Osteocyte (in vitro differentiated cells): ENCODE measurements at regions not wholly inside any gene's neighbourhood (a gene's known extent, or its start where the extent isn't known, plus 50 kb on each side); places are given as distances from the start of the nearest gene placed in this dataset.

ENCODE experiments used
- DNase-seq: peaks from one replicate; pipeline ENCODE4 v3.0.0; 2021; ENCODE audit warnings: mixed read lengths; ENCODE audit not compliant: unreplicated experiment; ENCODE audit errors: extremely low spot score
- H3K27ac Mint-ChIP-seq: one replicate; pipeline ENCODE4 v1.8.0; 2021; ENCODE audit warnings: mild to moderate bottlenecking, mixed read lengths; ENCODE audit not compliant: unreplicated experiment
- H3K27me3 Mint-ChIP-seq: one replicate; pipeline ENCODE4 v1.8.0; 2021; ENCODE audit warnings: mixed read lengths; ENCODE audit not compliant: unreplicated experiment
- H3K36me3 Mint-ChIP-seq: one replicate; pipeline ENCODE4 v1.8.0; 2021; ENCODE audit warnings: mixed read lengths; ENCODE audit not compliant: unreplicated experiment
- H3K4me1 Mint-ChIP-seq: one replicate; pipeline ENCODE4 v1.8.0; 2021; ENCODE audit warnings: mixed read lengths; ENCODE audit not compliant: unreplicated experiment
- H3K4me3 Mint-ChIP-seq: one replicate; pipeline ENCODE4 v1.8.0; 2021; ENCODE audit warnings: mild to moderate bottlenecking, moderate library complexity, mixed read lengths; ENCODE audit not compliant: unreplicated experiment
- H3K9me3 Mint-ChIP-seq: one replicate; pipeline ENCODE4 v1.8.0; 2021; ENCODE audit warnings: mixed read lengths; ENCODE audit not compliant: unreplicated experiment
- CTCF ChIP-seq: fragments of 200-600 bp; sonication (generic); IDR thresholded peaks from 2 replicates; pipeline ENCODE4 v1.5.0; 2021; ENCODE audit warnings: antibody characterized with exemption, mild to moderate bottlenecking, moderate library complexity

GRCh38 chr1:10873189-10873588 is 76.7 kb upstream of the CASZ1 start:
- Mint-ChIP-seq H3K27ac (no peak overlapping the region), H3K27me3 (peaks cover 19% of the 10 kb centered on the region), H3K9me3 (no peaks in the 10 kb centered on the region), H3K4me1 (peaks cover 1% of the 10 kb centered on the region), H3K4me3 (no peak overlapping the region), H3K36me3 (no peaks in the 10 kb centered on the region)
- no peak for DNase-seq
- TF ChIP-seq CTCF, result no peak

GRCh38 chr1:10874351-10874750 is 77.9 kb upstream of the CASZ1 start:
- no peak for DNase-seq
- H3K27me3 Mint-ChIP-seq, result peaks cover 10% of the 10 kb centered on the region

GRCh38 chr1:10877894-10878293 is 81.4 kb upstream of the CASZ1 start:
- no peak overlapping the region for H3K27ac Mint-ChIP-seq
- DNase-seq, result no peak
- no peak overlapping the region for H3K4me3 Mint-ChIP-seq
- H3K36me3 Mint-ChIP-seq, result no peaks in the 10 kb centered on the region
- H3K9me3 Mint-ChIP-seq, result no peaks in the 10 kb centered on the region
- no peaks in the 10 kb centered on the region for H3K4me1 Mint-ChIP-seq
- peaks cover 21% of the 10 kb centered on the region for H3K27me3 Mint-ChIP-seq
- no peak for TF ChIP-seq CTCF

More at GRCh38 chr1:10874351-10874750, 77.9 kb upstream of the CASZ1 start:
- Mint-ChIP-seq H3K4me1 (no peaks in the 10 kb centered on the region), H3K4me3 (no peak overlapping the region), H3K36me3 (no peaks in the 10 kb centered on the region), H3K9me3 (no peaks in the 10 kb centered on the region), H3K27ac (no peak overlapping the region)
- TF ChIP-seq CTCF, result no peak

- Mint-ChIP-seq H3K27me3 (peaks cover 21% of the 10 kb centered on the region), H3K9me3 (no peaks in the 10 kb centered on the region), H3K36me3 (no peaks in the 10 kb centered on the region), H3K27ac (no peak overlapping the region), H3K4me3 (no peak overlapping the region), H3K4me1 (no peaks in the 10 kb centered on the region)
- no peak for DNase-seq
- TF ChIP-seq CTCF, result no peak
Measured at GRCh38 chr1:10878469-10878868, 82.0 kb upstream of the CASZ1 start.

- DNase-seq, result no peak
- no peak overlapping the region for H3K27ac Mint-ChIP-seq
- no peak for TF ChIP-seq CTCF
- H3K27me3 Mint-ChIP-seq, result peaks cover 33% of the 10 kb centered on the region
- H3K36me3 Mint-ChIP-seq, result no peaks in the 10 kb centered on the region
- H3K4me3 Mint-ChIP-seq, result no peak overlapping the region
- H3K4me1 Mint-ChIP-seq, result no peaks in the 10 kb centered on the region
- no peaks in the 10 kb centered on the region for H3K9me3 Mint-ChIP-seq
Measured at GRCh38 chr1:10880063-10880462, 83.6 kb upstream of the CASZ1 start.
